Hematopoietic multipotent progenitor cell treated with erythropoietin and hydrocortisone succinate and interleukin-3 and kit ligand, for 6 days (in vitro differentiated cells): ENCODE measurements at regions not wholly inside any gene's neighbourhood (a gene's known extent, or its start where the extent isn't known, plus 50 kb on each side); places are given as distances from the start of the nearest gene placed in this dataset.

ENCODE experiments used
- DNase-seq: peaks from one replicate; pipeline ENCODE4 v3.0.0-alpha.2; 2015

- DNase-seq = no peak
These were observed 128.8 kb downstream of the NHLRC3 start for GRCh38 chr13:39167018-39167417.

DNA sequence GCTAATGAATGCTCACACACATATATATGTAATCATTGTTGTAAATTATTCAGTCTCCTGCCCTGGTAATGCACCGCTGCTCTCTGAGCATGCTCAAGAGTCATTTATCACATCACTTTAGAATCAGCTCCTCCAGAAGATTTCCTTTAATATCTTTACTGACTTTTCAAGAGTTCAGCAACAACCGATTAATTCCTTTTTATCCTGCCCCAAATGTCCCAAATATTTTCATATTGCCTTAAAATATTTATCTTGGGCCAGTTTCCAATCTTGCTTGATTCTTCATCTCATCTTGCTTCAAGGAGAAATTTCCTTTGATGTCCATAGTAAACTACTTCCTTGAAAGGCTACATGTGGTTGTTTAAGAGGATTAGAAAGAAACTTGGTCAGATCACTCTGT lies 132.5 kb downstream of the NHLRC3 start:
- no peak for DNase-seq

DNA sequence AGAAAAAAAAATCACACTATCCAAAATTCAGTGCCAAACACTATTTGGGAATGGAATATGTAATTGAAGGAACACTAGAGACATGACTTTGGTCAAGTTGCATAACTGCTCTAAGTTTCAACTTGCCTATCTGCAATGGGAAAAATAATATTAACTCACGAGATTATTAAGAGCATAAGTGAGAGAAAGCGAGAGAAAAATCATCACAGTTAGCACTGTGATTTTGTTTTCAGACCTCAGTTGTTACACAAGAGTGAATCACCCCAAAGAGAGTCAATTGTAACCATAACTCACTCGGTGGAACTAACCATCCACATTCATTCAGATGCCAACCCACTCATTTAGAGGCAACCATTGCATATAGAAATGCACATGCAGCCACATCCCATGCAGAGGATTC lies 147.1 kb downstream of the NHLRC3 start:
- DNase-seq = no peak

DNA sequence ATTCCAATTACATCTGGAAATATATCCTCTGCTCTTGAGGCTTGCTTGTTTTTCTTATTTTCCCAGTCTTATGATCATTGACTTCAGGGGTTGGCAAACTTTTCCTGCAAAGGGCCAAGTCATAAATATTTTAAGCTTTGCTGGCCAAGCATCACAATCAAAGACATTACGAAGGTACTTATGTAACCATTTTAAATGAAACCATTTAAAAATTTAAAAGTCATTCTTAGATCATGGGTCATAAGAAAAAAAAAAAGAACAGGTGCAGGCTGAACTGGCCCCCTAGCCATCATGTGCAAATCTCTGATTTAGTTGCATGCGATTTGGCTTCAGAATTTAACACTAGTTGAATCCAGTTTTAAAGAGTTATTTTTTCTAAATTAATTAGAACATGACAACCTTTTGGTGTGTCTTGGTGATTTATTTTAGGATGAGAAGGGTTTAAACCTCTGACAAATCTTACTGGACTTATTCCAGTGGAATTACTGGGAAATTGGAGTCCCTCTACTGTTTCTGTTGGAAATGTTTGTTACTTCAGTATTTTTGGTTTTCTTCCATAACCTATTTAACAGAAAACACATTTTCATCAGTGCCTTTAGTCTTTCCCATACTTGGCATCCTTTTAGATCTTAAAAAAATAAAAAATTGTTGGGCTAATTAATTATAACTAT lies 148.1 kb downstream of the NHLRC3 start:
- DNase-seq = no peak

DNA sequence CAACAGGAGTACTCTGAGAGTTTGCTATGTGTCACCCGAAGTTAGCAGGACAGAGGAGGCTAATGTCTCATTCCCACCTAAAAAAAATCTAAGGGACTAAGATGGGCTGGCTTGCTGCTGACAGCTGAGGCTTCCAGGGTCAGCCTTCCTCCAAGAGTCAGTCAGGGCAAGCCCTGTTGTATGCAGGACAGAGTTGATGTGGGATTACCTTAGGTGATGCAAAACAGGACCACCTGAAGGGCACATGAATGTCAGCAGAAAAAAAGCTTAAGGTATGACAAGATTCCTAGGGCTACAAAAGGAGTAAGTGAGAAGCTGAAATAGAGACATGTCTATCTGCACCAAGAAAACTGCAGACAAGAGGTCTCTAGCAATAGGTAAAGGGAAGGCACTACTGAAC lies 151.5 kb downstream of the NHLRC3 start:
- no peak for DNase-seq

- no peak for DNase-seq
These were observed 158.8 kb downstream of the NHLRC3 start for GRCh38 chr13:39196965-39197646.

DNA sequence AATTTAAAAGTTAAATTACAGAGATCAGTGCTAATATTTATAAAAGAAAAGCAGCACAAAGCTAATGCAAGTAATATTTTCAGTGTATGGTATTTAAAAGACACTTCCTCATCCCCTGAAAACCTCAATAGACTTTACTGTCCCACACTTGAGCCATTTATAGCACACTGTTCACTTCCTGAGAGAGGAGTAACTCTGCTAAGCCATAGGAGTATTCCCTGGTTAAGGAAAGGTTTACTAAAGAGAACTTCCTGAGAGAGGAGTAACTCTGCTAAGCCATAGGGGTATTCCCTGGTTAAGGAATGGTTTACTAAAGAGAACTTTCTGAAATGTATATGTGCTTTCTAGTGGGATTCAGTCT lies 159.4 kb downstream of the NHLRC3 start:
- no peak for DNase-seq

- no peak for DNase-seq
These were observed 162.1 kb downstream of the NHLRC3 start for GRCh38 chr13:39200249-39200910.

GRCh38 chr13:39201180-39201579 lies 162.9 kb downstream of the NHLRC3 start:
- DNase-seq = no peak

DNA sequence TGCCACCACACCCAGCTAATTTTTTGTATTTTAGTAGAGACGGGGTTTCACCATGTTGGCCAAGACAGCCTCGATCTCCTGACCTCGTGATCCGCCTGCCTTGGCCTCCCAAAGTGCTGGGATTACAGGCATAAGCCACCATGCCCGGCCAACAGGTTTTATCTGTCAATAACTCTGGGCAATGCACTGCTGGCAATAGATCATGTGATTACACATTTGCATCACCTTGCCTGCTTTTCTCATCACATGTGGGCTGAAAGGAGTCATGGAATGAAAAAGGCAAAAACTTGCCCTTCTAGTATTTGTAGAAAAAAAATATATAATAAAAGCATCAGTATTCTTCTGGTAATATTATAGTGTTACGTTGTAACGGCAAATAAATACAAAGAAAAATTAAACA lies 164.5 kb downstream of the NHLRC3 start:
- DNase-seq = no peak

- no peak for DNase-seq
These were observed 170.4 kb downstream of the NHLRC3 start for GRCh38 chr13:39208636-39209035.

- no peak for DNase-seq
These were observed 171.7 kb downstream of the NHLRC3 start for GRCh38 chr13:39209731-39210531.

GRCh38 chr13:39210961-39211534 lies 172.8 kb downstream of the NHLRC3 start:
- no peak for DNase-seq

DNA sequence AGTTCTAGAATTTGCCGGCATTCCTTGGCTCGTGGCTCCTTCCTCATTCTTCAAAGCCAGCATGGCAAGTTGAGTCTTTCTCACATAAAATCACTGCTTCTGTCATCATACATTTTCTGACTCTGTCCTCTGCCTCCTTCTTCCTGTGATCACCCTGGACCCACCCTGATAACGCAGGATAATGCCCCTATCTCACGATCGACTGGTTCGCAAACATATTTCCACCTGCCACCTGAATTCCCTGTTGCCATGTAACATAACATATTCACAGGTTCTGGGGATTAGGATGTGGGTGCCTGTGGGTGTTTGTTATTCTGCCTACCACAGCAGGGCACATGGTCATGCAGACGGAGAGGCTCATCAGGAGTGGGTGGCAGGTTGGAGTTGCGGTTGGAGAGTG lies 177.7 kb downstream of the NHLRC3 start:
- no peak for DNase-seq

DNA sequence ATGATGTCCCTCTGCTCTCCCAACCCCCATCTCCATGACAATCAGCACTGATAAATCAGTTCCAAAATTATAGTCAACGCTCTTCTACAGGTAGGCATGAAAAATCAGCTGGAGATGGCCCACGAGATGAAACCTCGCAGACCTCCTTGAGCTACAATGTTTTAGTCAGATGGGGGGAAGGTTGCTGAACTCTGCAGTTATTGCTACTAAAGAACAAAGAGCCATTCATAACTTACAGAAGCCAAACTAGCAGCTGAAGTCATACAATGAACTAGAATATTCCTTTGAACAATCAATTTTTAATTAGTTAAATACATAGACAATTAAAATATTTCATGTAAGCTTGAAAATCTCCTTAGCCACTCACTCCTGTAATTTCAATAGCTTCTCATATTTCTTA lies 179.2 kb downstream of the NHLRC3 start:
- no peak for DNase-seq

- no peak for DNase-seq
These were observed 186.5 kb downstream of the NHLRC3 start for GRCh38 chr13:39224671-39225240.

- DNase-seq = no peak
These were observed 187.6 kb downstream of the NHLRC3 start for GRCh38 chr13:39225860-39226259.

DNA sequence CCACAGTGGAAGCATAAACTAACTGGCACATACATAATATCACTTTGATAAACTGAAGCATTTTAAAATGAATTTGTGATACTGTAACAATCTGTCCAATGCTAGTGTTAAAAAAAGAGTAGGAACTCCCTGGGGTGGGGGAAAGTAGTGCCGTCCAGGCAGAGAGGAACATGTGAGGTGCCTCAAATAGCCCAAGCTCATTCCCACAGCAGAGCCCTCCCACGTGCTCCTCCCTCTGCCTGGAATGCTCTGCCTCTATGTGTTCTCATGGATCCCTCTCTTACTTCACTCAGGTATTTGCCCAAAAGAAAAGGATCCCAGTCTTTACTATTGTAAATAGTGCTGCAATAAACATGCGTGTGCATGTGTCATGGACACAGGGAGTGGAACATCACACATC lies 188.1 kb downstream of the NHLRC3 start:
- no peak for DNase-seq

DNA sequence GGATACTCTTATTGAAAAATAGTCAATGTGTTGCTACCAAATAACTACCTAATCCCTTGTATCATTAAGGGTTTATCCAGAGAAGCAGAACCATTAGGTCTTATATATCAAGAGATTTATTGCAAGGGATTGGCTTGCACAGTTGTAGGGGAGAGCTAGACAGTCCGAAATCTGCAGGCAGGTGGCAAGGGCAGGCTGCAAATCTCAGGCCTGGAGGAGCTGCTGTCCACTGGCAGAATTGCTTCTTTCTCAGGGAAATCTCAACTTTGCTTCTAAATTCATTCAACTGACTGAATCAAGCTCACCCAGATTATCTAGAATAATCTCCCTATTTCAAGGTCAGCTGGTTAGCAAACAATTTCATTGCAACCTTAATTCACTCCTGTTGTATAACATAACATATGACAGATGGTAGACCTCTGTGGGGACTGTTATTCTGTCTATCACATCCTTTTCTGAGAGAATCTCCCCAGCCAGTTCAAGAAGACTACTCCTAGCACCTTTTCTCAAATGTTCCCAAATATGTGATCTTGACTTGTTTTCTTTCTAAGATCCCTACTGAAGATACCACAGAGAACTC lies 194.2 kb downstream of the NHLRC3 start:
- no peak for DNase-seq

DNA sequence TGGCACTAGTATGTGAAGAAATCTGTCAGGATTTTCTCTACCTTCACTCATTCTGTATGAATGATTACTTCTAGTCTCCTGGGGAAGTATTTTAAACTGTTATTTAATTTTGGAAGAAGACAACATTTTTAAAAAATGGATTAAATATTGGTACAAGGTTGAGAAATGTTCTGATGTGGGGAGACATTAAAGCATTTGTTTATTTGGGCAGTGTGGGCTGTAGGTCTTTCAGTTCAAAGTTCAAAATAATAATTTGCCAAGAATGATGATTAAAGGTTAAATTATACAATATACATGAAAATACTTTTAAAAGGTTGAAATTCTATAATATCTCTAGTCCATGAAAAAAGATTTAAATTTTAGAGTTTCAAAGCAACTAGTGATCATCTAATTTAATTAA lies 194.7 kb downstream of the NHLRC3 start:
- DNase-seq = no peak

DNA sequence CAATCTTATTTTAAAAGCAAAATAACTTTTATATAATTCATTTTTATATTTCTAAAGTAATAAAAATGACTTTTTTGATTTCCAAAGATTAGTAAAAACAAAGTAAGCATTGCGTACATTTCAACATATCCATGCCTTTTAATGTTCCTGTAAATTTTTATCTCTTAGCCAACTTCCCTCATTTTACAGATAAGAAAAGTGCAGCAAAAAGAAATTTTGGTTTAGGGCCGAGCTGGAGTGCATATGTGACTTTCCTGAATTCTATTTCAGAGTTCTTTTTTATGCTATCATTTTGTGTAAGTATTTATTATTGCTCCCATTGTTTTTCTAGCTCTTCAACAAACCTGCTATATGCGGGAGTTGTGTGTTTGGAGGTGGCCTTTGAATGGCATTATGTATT lies 195.3 kb downstream of the NHLRC3 start:
- DNase-seq = no peak

DNA sequence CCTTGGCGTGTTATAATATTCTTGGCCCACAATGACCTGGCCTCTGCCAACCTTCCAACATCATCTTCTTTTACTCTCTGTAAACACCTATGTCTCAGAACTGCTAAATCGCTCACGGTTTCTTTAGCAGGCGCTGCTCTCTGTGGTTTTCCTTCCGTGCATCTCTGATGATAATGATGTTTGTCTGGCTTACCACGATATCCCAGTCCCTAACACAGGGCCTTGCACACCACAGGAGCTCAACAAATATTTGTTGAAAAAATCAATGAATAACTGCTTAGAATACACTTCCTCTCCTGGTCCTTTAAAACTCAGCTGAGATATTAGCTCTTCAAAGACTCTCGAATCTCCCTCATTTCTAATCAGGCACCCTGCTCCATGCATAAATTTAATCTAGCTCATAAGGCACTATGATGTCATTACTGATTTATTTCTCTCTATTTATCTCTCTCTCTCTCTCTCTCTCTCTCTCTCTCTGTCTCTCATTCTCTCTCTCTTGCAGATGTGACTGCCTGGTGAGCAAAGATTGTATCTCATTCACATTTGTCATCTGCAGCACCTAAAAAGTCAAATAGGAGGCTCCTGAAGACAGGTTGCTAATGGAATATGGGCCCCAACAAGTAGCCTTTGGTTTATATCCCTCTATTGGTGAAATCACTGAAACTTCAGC lies 206.4 kb downstream of the NHLRC3 start:
- no peak for DNase-seq
